OCI-LY3 (cell line): ENCODE measurements at regions not wholly inside any gene's neighbourhood (a gene's known extent, or its start where the extent isn't known, plus 50 kb on each side); places are given as distances from the start of the nearest gene placed in this dataset.

Experiments
- H2AFZ ChIP-seq: fragments of 200-600, 300-600 bp; shearing (Covaris generic); 2 replicates; pipeline ENCODE4 v1.6.0; 2014; ENCODE audit warnings: antibody characterized with exemption, low read depth, low read length
- H3K27ac ChIP-seq: fragments of 200-600, 300-600 bp; sonication (generic); 2 replicates; pipeline ENCODE4 v1.5.1; 2014; ENCODE audit warnings: mild to moderate bottlenecking, low read length, moderate library complexity, mixed read lengths
- H3K27me3 ChIP-seq: fragments of 200-600, 300-600 bp; sonication (generic); 2 replicates; pipeline ENCODE4 v1.6.1; 2014; ENCODE audit warnings: low read depth, low read length, mixed read lengths
- H3K36me3 ChIP-seq: fragments of 200-600, 300-600 bp; sonication (generic); replicated peaks from 2 replicates; pipeline ENCODE3; 2014; ENCODE audit warnings: low read depth, low read length, mixed read lengths
- H3K4me1 ChIP-seq: fragments of 300-600, 200-600 bp; sonication (generic); 2 replicates; pipeline ENCODE4 v1.6.1; 2014; ENCODE audit warnings: low read length, mixed read lengths
- H3K4me2 ChIP-seq: fragments of 200-600, 300-600 bp; sonication (generic); 2 replicates; pipeline ENCODE4 v1.6.1; 2014; ENCODE audit warnings: low read length, mixed read lengths
- H3K4me3 ChIP-seq: fragments of 300-600, 200-600 bp; sonication (generic); 2 replicates; pipeline ENCODE4 v1.5.1; 2014; ENCODE audit warnings: antibody characterized with exemption, mild to moderate bottlenecking, low read length, moderate library complexity
- H3K79me2 ChIP-seq: fragments of 300-600, 200-600 bp; shearing (Covaris generic); 2 replicates; pipeline ENCODE4 v1.6.1; 2014; ENCODE audit warnings: mild to moderate bottlenecking, low read length, mixed read lengths
- H3K9ac ChIP-seq: fragments of 300-600, 200-600 bp; shearing (Covaris generic); 2 replicates; pipeline ENCODE4 v1.6.0; 2014; ENCODE audit warnings: mild to moderate bottlenecking, low read length, moderate library complexity
- H3K9me3 ChIP-seq: fragments of 200-600, 300-600 bp; shearing (Covaris generic); 2 replicates; pipeline ENCODE4 v1.6.1; 2014; ENCODE audit warnings: low read length, mixed read lengths; ENCODE audit not compliant: insufficient read depth
- H4K20me1 ChIP-seq: fragments of 200-600, 300-600 bp; sonication (generic); 2 replicates; pipeline ENCODE4 v1.6.1; 2016; ENCODE audit warnings: low read length, mixed read lengths; ENCODE audit not compliant: insufficient read depth
- CTCF ChIP-seq: fragments of 200-600, 300-600 bp; sonication (generic); IDR thresholded peaks from 2 replicates; pipeline ENCODE4 v1.5.1; 2014; ENCODE audit warnings: antibody characterized with exemption, low read length, low read depth
- EZH2phosphoT487 ChIP-seq: fragments of 200-600 bp; shearing (Covaris generic); IDR thresholded peaks from 2 replicates; pipeline ENCODE4 v1.6.1; 2018; ENCODE audit warnings: antibody characterized with exemption, mixed run types, low read depth

- TF ChIP-seq EZH2phosphoT487 (no peak), CTCF (no peak)
- no peak overlapping the region for H2AFZ ChIP-seq
- H3K9me3 ChIP-seq, result no peaks in the 10 kb centered on the region
- peak overlapping the region; percentile 45 for H3K4me3 ChIP-seq
- H3K27ac ChIP-seq, result no peak overlapping the region
- H3K4me1 ChIP-seq, result peaks cover 23% of the 10 kb centered on the region
- H3K79me2 ChIP-seq, result no peaks in the 10 kb centered on the region
- H3K36me3 ChIP-seq, result no peaks in the 10 kb centered on the region
- no peak overlapping the region for H3K9ac ChIP-seq
- H3K27me3 ChIP-seq, result no peaks in the 10 kb centered on the region
- H3K4me2 ChIP-seq, result peak overlapping the region; percentile 27
- H4K20me1 ChIP-seq, result no peaks in the 10 kb centered on the region
Observed at GRCh38 chr4:110310795-110311194, 112.4 kb upstream of the ELOVL6 start.

- no peak overlapping the region for H3K27ac ChIP-seq
Observed at GRCh38 chr4:110309675-110310074, 111.3 kb upstream of the ELOVL6 start.

GRCh38 chr4:110306303-110306702 lies 107.9 kb upstream of the ELOVL6 start:
- no peaks in the 10 kb centered on the region for H4K20me1 ChIP-seq
- peaks cover 11% of the 10 kb centered on the region for H3K4me1 ChIP-seq
- no peak overlapping the region for H3K9ac ChIP-seq
- H3K9me3 ChIP-seq, result no peaks in the 10 kb centered on the region
- H3K27ac ChIP-seq, result no peak overlapping the region
- no peak overlapping the region for H3K4me3 ChIP-seq
- TF ChIP-seq EZH2phosphoT487 (no peak), CTCF (no peak)
- H3K4me2 ChIP-seq, result no peak overlapping the region
- H3K79me2 ChIP-seq, result no peaks in the 10 kb centered on the region
- no peak overlapping the region for H2AFZ ChIP-seq
- no peaks in the 10 kb centered on the region for H3K27me3 ChIP-seq
- no peaks in the 10 kb centered on the region for H3K36me3 ChIP-seq

More at GRCh38 chr4:110309675-110310074, 111.3 kb upstream of the ELOVL6 start:
- no peaks in the 10 kb centered on the region for H3K27me3 ChIP-seq
- no peak overlapping the region for H3K4me3 ChIP-seq
- no peaks in the 10 kb centered on the region for H4K20me1 ChIP-seq
- H2AFZ ChIP-seq, result no peak overlapping the region
- no peaks in the 10 kb centered on the region for H3K36me3 ChIP-seq
- no peak overlapping the region for H3K4me2 ChIP-seq
- no peak for TF ChIP-seq EZH2phosphoT487
- no peak for TF ChIP-seq CTCF
- no peaks in the 10 kb centered on the region for H3K79me2 ChIP-seq
- H3K9ac ChIP-seq, result no peak overlapping the region
- H3K9me3 ChIP-seq, result no peaks in the 10 kb centered on the region
- peaks cover 19% of the 10 kb centered on the region for H3K4me1 ChIP-seq

- Histone ChIP-seq H3K27ac (no peak overlapping the region), H2AFZ (no peak overlapping the region), H4K20me1 (no peaks in the 10 kb centered on the region), H3K9ac (no peak overlapping the region), H3K9me3 (no peaks in the 10 kb centered on the region), H3K36me3 (no peaks in the 10 kb centered on the region), H3K27me3 (no peaks in the 10 kb centered on the region), H3K4me3 (no peak overlapping the region), H3K4me2 (no peak overlapping the region), H3K79me2 (no peaks in the 10 kb centered on the region), H3K4me1 (peaks cover 3% of the 10 kb centered on the region)
- TF ChIP-seq CTCF, result no peak
- no peak for TF ChIP-seq EZH2phosphoT487
Observed at GRCh38 chr4:110305455-110305854, 107.0 kb upstream of the ELOVL6 start.
